Activated CD4-positive, alpha-beta memory T cell treated with anti-CD3 and anti-CD28 coated beads for 36 hours (primary cell): ENCODE measurements at regions not wholly inside any gene's neighbourhood (a gene's known extent, or its start where the extent isn't known, plus 50 kb on each side); places are given as distances from the start of the nearest gene placed in this dataset.

Source experiments
- CTCF ChIA-PET: fragments of 350-600 bp; sonication (Branson Sonifier 250); formaldehyde crosslinking; loops from one replicate; lab custom pipeline; 2021; ENCODE audit warnings: antibody characterized with exemption, inconsistent platforms; lab: Charles Lee
- POLR2A ChIA-PET: fragments of 350-600 bp; sonication (Branson Sonifier 250); formaldehyde crosslinking; loops from one replicate; lab custom pipeline; 2021; ENCODE audit warnings: antibody characterized with exemption; lab: Charles Lee
- DNase-seq: peaks from one replicate; pipeline ENCODE4 v3.0.0-alpha.2; 2020
- H3K27ac Mint-ChIP-seq: one replicate; pipeline ENCODE4 v1.8.0; 2021; ENCODE audit warnings: mixed read lengths
- H3K27me3 Mint-ChIP-seq: one replicate; pipeline ENCODE4 v1.8.0; 2021; ENCODE audit warnings: mixed read lengths
- H3K36me3 Mint-ChIP-seq: one replicate; pipeline ENCODE4 v1.8.0; 2021; ENCODE audit warnings: mixed read lengths
- H3K4me1 Mint-ChIP-seq: one replicate; pipeline ENCODE4 v1.8.0; 2021; ENCODE audit warnings: low read depth, mixed read lengths
- H3K4me3 Mint-ChIP-seq: one replicate; pipeline ENCODE4 v1.8.0; 2021; ENCODE audit warnings: mild to moderate bottlenecking, mixed read lengths
- H3K9me3 Mint-ChIP-seq: one replicate; pipeline ENCODE4 v1.8.0; 2021; ENCODE audit warnings: mixed read lengths
- intact Hi-C: fragments of 100-400 bp; cut with micrococcal nuclease; formaldehyde crosslinking; loops from one replicate; pipeline ENCODE4 v1.15.1; 2023

GRCh38 chr1:234977875-234978396 lies 150.7 kb downstream of the TOMM20 start:
- ChIA-PET CTCF (interaction anchor here (0.6 to 3.2 kb wide), 7 partner anchors 13 to 477 kb away, joined by 3 to 15 read pairs (median 5); no protein-coding TSS in a partner anchor), POLR2A (interaction anchor here (1.2 to 5.0 kb wide), 12 partner anchors 7 to 368 kb away, joined by 3 to 42 read pairs (median 17); partner anchors contain the start of gene IRF2BP2)
- Mint-ChIP-seq H3K4me1 (peaks cover 85% of the 10 kb centered on the region), H3K4me3 (peak overlapping the region; percentile 90), H3K9me3 (no peaks in the 10 kb centered on the region), H3K36me3 (peaks cover 29% of the 10 kb centered on the region), H3K27ac (peak overlapping the region; percentile 97), H3K27me3 (no peaks in the 10 kb centered on the region)
- intact Hi-C loops: loop anchor here (2.0 to 10.0 kb wide), 3 partner anchors 367 to 889 kb away; partner anchors contain the start of genes IRF2BP2 and LYST
- no peak for DNase-seq

- ChIA-PET POLR2A (interaction anchor here (5.0 kb wide), 1 partner anchor 134 kb away, joined by 21 read pairs; no protein-coding TSS in a partner anchor), CTCF (no interaction called here)
- peaks cover 90% of the 10 kb centered on the region for H3K4me1 Mint-ChIP-seq
- H3K36me3 Mint-ChIP-seq: peaks cover 29% of the 10 kb centered on the region
- DNase-seq: no peak
- no peaks in the 10 kb centered on the region for H3K27me3 Mint-ChIP-seq
- intact Hi-C loops: loop anchor here (5.0 to 10.0 kb wide), 2 partner anchors 572 to 890 kb away; partner anchors contain the start of gene LYST
- peak overlapping the region; percentile 97 for H3K27ac Mint-ChIP-seq
- no peaks in the 10 kb centered on the region for H3K9me3 Mint-ChIP-seq
- H3K4me3 Mint-ChIP-seq: peak overlapping the region; percentile 90
Observed at GRCh38 chr1:234976861-234977680, 151.6 kb downstream of the TOMM20 start.

- ChIA-PET CTCF (no interaction called here), POLR2A (interaction anchor here (5.0 kb wide), 1 partner anchor 133 kb away, joined by 21 read pairs; no protein-coding TSS in a partner anchor)
- Mint-ChIP-seq H3K36me3 (peaks cover 29% of the 10 kb centered on the region), H3K9me3 (no peaks in the 10 kb centered on the region), H3K27ac (peak overlapping the region; percentile 21), H3K27me3 (no peaks in the 10 kb centered on the region), H3K4me1 (peaks cover 91% of the 10 kb centered on the region), H3K4me3 (no peak overlapping the region)
- DNase-seq: no peak
- intact Hi-C loops: loop anchor here (5.0 to 10.0 kb wide), 2 partner anchors 571 to 891 kb away; partner anchors contain the start of gene LYST
Observed at GRCh38 chr1:234975941-234976860, 152.4 kb downstream of the TOMM20 start.

- CTCF ChIA-PET: interaction anchor here (1.0 to 2.5 kb wide), 2 partner anchors 37 to 109 kb away, joined by 3 to 8 read pairs; no protein-coding TSS in a partner anchor
- no peak overlapping the region for H3K4me3 Mint-ChIP-seq
- no peak for DNase-seq
- intact Hi-C loops: loop anchor here (5.0 to 10.0 kb wide), 2 partner anchors 571 to 892 kb away; partner anchors contain the start of gene LYST
- no peaks in the 10 kb centered on the region for H3K27me3 Mint-ChIP-seq
- POLR2A ChIA-PET: interaction anchor here (1.2 kb wide), 1 partner anchor 245 kb away, joined by 3 read pairs; no protein-coding TSS in a partner anchor
- H3K36me3 Mint-ChIP-seq: peaks cover 28% of the 10 kb centered on the region
- no peaks in the 10 kb centered on the region for H3K9me3 Mint-ChIP-seq
- H3K27ac Mint-ChIP-seq: peak overlapping the region; percentile 54
- peaks cover 91% of the 10 kb centered on the region for H3K4me1 Mint-ChIP-seq
Observed at GRCh38 chr1:234975122-234975940, 153.3 kb downstream of the TOMM20 start.

- Mint-ChIP-seq H3K4me1 (peaks cover 85% of the 10 kb centered on the region), H3K27me3 (no peaks in the 10 kb centered on the region), H3K36me3 (peaks cover 19% of the 10 kb centered on the region), H3K27ac (peak overlapping the region; percentile 83), H3K4me3 (no peak overlapping the region), H3K9me3 (no peaks in the 10 kb centered on the region)
- DNase-seq: peak; percentile 7
- ChIA-PET POLR2A (interaction anchor here (1.0 to 3.3 kb wide), 4 partner anchors 11 to 369 kb away, joined by 3 to 19 read pairs (median 6); no protein-coding TSS in a partner anchor), CTCF (interaction anchor here (0.6 to 2.5 kb wide), 3 partner anchors 101 to 128 kb away, joined by 3 to 8 read pairs (median 3); no protein-coding TSS in a partner anchor)
- intact Hi-C loops: loop anchor here (10.0 kb wide), 1 partner anchor 569 kb away; no protein-coding TSS in a partner anchor
Observed at GRCh38 chr1:234973426-234974250, 155.0 kb downstream of the TOMM20 start.

GRCh38 chr1:234972411-234973191 lies 156.0 kb downstream of the TOMM20 start:
- peak; percentile 75 for DNase-seq
- ChIA-PET CTCF (interaction anchor here (2.5 kb wide), 1 partner anchor 112 kb away, joined by 8 read pairs; no protein-coding TSS in a partner anchor), POLR2A (interaction anchor here (0.5 to 3.3 kb wide), 11 partner anchors 10 to 368 kb away, joined by 3 to 19 read pairs (median 3); no protein-coding TSS in a partner anchor)
- intact Hi-C loops: loop anchor here (1.0 to 10.0 kb wide), 2 partner anchors 39 to 568 kb away; no protein-coding TSS in a partner anchor
- Mint-ChIP-seq H3K27ac (peak overlapping the region; percentile 83), H3K4me1 (peaks cover 77% of the 10 kb centered on the region), H3K27me3 (no peaks in the 10 kb centered on the region), H3K9me3 (no peaks in the 10 kb centered on the region), H3K4me3 (peak overlapping the region; percentile 46), H3K36me3 (peaks cover 15% of the 10 kb centered on the region)

GRCh38 chr1:234971586-234972297 lies 156.9 kb downstream of the TOMM20 start:
- Mint-ChIP-seq H3K27ac (peak overlapping the region; percentile 83), H3K4me1 (peaks cover 70% of the 10 kb centered on the region), H3K9me3 (no peaks in the 10 kb centered on the region), H3K27me3 (no peaks in the 10 kb centered on the region), H3K36me3 (peaks cover 15% of the 10 kb centered on the region), H3K4me3 (peak overlapping the region; percentile 46)
- CTCF ChIA-PET: no interaction called here
- POLR2A ChIA-PET: interaction anchor here (0.5 to 3.3 kb wide), 12 partner anchors 8 to 248 kb away, joined by 3 to 25 read pairs (median 4); no protein-coding TSS in a partner anchor
- intact Hi-C loops: loop anchor here (1.0 to 10.0 kb wide), 7 partner anchors 8 to 567 kb away; partner anchors contain the start of gene IRF2BP2
- DNase-seq: peak; percentile 22

- Mint-ChIP-seq H3K9me3 (no peaks in the 10 kb centered on the region), H3K4me3 (peak overlapping the region; percentile 30), H3K27ac (peak overlapping the region; percentile 83), H3K36me3 (peaks cover 14% of the 10 kb centered on the region), H3K4me1 (peaks cover 67% of the 10 kb centered on the region), H3K27me3 (no peaks in the 10 kb centered on the region)
- ChIA-PET CTCF (interaction anchor here (1.3 kb wide), 1 partner anchor 41 kb away, joined by 4 read pairs; no protein-coding TSS in a partner anchor), POLR2A (interaction anchor here (0.8 to 3.3 kb wide), 14 partner anchors 8 to 370 kb away, joined by 3 to 25 read pairs (median 4); no protein-coding TSS in a partner anchor)
- peak; percentile 70 for DNase-seq
- intact Hi-C loops: loop anchor here (1.0 to 10.0 kb wide), 6 partner anchors 8 to 566 kb away; partner anchors contain the start of gene IRF2BP2
Observed at GRCh38 chr1:234970731-234971476, 157.7 kb downstream of the TOMM20 start.
